C4-2B (cell line): ENCODE measurements at regions not wholly inside any gene's neighbourhood (a gene's known extent, or its start where the extent isn't known, plus 50 kb on each side); places are given as distances from the start of the nearest gene placed in this dataset.
"Not testable (repeated sequence)": the region's sequence is repeated elsewhere in the genome, so short reads cannot be mapped to it uniquely, and the experiment has no call there.

Source experiments
- H3K27ac ChIP-seq: fragments of 450-650 bp; 2 replicates; pipeline ENCODE4 v1.5.1; 2017
- ZFX ChIP-seq: fragments of 450-650 bp; IDR thresholded peaks from 2 replicates; pipeline ENCODE4 v1.6.1; 2017
- TF ChIP-seq, protein P1 (sequence below): fragments of 450-650 bp; conservative IDR thresholded peaks from 2 replicates; pipeline ENCODE4 v1.5.1; 2017; ENCODE audit warnings: mild to moderate bottlenecking

DNA sequence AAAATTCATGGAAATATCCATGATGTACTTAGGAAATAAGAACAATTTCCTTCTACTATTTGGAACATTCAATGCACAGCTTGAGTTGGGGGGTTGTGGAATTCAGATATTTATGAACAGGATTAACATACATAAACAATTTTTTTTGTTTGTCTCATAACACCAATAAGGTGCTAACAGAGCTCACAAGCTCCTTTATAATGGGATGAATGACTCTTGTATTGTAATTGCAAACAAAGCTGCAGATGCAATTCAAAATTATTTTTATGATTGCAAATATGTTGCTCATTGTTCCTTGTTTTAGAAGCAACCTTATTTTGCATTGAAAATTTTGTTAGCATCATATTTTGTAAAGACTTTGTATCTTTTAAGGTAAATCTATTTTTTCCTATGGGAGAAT lies 265.7 kb downstream of the PCDH17 start:
- TF ChIP-seq ZFX = no peak
- TF ChIP-seq, protein P1, sequence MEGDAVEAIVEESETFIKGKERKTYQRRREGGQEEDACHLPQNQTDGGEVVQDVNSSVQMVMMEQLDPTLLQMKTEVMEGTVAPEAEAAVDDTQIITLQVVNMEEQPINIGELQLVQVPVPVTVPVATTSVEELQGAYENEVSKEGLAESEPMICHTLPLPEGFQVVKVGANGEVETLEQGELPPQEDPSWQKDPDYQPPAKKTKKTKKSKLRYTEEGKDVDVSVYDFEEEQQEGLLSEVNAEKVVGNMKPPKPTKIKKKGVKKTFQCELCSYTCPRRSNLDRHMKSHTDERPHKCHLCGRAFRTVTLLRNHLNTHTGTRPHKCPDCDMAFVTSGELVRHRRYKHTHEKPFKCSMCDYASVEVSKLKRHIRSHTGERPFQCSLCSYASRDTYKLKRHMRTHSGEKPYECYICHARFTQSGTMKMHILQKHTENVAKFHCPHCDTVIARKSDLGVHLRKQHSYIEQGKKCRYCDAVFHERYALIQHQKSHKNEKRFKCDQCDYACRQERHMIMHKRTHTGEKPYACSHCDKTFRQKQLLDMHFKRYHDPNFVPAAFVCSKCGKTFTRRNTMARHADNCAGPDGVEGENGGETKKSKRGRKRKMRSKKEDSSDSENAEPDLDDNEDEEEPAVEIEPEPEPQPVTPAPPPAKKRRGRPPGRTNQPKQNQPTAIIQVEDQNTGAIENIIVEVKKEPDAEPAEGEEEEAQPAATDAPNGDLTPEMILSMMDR = no peak
- H3K27ac ChIP-seq = no peak overlapping the region

DNA sequence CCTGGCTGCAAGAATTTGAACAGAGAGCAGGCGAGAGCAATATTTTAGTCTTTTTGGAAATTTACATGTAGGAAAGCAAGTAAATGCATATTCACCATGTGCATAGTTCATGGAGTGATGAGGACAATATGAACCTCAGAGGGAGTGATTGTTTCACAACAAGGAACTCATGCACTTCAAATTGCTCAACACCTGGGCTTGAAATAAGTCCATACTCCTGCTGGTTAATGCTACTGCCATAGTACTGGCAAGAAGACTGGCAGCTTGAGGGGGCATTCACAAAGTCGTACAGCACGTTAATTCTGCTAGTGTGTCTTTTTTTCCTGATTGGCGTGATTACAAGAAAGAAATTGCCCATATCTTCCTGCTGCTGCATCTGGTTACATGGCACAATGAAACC lies 267.6 kb downstream of the PCDH17 start:
- no peak overlapping the region for H3K27ac ChIP-seq
- TF ChIP-seq, protein P1 = no peak
- no peak for TF ChIP-seq ZFX

DNA sequence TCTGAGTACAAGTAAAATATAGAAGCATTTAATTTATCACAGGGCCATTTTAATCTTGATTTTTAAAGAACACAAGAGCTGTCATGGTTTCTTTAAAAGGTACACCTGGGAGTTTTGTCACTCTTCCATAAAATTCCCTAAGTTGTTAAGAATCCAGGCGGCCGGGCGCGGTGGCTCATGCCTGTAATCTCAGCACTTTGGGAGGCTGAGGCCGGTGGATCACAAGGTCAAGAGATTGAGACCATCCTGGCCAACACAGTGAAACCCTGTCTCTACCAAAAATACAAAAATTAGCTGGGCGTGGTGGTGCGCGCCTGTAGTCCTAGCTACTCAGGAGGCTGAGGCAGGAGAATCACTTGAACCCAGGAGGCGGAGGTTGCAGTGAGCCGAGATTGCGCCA lies 278.3 kb downstream of the PCDH17 start:
- H3K27ac ChIP-seq = not testable (repeated sequence)

DNA sequence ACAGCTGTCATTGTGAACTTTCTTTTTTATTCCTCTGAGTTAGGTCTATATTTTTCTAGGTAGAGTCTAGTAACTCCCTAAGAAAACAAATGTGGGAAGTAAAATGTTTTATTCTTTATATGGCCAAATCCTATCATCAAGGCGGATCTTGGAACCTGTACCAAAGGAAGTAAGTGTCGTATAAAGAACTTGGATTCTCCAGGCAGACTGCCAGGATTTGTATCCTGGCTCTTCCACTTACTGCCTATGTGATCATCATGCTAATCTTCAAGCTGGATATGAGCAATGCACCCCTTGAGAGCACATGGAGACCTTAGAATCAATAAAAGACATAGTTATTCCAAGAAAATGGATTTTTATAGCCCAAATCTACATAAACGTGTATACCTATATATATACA lies 286.5 kb downstream of the PCDH17 start:
- no peak for TF ChIP-seq ZFX
- TF ChIP-seq, protein P1 = no peak
- H3K27ac ChIP-seq = no peak overlapping the region

DNA sequence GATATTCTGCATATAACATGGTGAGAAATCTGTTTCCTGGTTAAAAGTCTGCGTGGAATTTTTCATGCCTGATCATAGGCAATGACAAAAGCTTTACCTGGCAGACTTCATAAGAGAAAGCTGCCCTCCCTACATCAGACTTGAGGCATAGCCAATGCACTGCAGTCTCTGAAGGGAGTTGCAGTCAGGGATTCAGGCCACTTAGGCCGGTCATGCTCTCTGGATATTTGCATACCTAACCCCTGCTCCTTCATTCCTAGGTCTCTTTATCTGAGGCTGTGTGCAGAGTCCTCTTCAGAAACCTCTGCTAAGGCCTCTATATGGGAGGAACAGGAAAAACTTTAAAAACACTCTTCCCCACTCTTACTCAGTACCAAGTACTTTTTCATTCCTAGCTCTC lies 287.4 kb downstream of the PCDH17 start:
- TF ChIP-seq, protein P1 = no peak
- TF ChIP-seq ZFX = no peak
- H3K27ac ChIP-seq = no peak overlapping the region

DNA sequence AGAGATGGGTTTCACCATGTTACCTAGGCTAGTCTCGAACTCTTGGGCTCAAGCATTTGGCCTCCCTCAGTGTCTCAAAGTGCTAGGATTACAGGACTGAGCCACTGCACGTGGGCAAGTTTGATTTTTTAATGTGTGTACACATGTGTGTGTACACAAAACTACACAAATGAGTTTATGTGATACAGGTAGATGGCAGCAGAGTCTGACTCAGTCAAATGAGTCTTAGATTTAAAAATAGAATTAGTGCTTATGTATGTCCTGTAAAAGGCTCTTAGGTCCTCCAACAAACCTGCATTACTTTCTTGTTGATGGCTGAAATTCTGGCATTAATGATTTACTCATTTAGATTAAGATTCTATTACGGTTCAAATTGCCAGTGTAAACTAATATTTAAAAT lies 293.7 kb downstream of the PCDH17 start:
- H3K27ac ChIP-seq = no peak overlapping the region
- TF ChIP-seq ZFX = no peak
- TF ChIP-seq, protein P1 = no peak

DNA sequence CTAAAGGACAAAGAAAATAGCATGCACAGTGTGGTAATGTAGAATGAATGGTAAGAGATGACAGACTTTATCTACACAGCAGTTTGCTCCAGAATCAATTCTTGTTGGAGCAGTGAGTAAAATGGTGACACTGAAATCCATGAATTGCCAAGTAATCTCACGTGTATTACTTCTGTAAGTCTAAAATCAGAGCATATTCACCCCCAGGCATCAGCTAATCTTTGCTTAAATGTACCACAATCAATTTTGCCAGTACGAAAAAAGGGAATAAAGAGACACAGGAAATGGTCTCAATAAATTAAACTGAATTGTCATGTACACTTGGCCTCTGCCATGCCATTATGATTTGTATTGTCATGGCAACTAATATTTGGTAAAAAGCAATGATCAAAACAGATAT lies 294.2 kb downstream of the PCDH17 start:
- TF ChIP-seq, protein P1 = no peak
- no peak for TF ChIP-seq ZFX

DNA sequence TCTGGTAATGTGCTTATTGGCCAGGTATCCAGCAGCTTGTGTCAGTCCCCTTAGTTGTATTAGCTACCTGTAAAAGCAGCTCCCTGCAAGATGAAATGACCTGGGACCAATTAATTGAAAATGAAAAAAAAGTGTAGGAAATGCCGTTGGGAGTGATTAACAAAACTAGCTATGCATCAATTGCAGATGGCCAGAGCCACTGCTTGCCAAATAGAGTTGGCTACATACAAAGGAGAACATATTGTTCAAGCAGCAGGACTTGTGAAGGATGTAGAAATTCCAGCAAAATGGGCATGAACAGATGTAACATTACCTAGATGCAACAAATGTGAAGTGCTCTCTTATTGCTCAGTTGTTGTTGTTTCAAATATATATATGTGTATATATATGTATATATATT lies 300.5 kb downstream of the PCDH17 start:
- no peak for TF ChIP-seq ZFX
- TF ChIP-seq, protein P1 = no peak

More for the DNA sequence above, 294.2 kb downstream of the PCDH17 start:
- H3K27ac ChIP-seq = no peak overlapping the region

More for the DNA sequence above, 300.5 kb downstream of the PCDH17 start:
- H3K27ac ChIP-seq = no peak overlapping the region
